T-helper 2 cell treated with Interferon-gamma antibody and Interleukin-4, amounts not matched to agents 5 μg/mL and 100 μg/mL, for 36 hours (primary cell): ENCODE measurements at regions not wholly inside any gene's neighbourhood (a gene's known extent, or its start where the extent isn't known, plus 50 kb on each side); places are given as distances from the start of the nearest gene placed in this dataset.

Experiments used
- DNase-seq: peaks from one replicate; pipeline ENCODE4 v3.0.0; 2021; ENCODE audit warnings: low spot score
- H3K27ac Mint-ChIP-seq: one replicate; pipeline ENCODE4 v1.8.0; 2021; ENCODE audit warnings: mild to moderate bottlenecking, mixed read lengths
- H3K27me3 Mint-ChIP-seq: one replicate; pipeline ENCODE4 v1.8.0; 2021; ENCODE audit warnings: low read depth, mixed read lengths
- H3K36me3 Mint-ChIP-seq: one replicate; pipeline ENCODE4 v1.8.0; 2021; ENCODE audit warnings: low read depth, mixed read lengths
- H3K4me1 Mint-ChIP-seq: one replicate; pipeline ENCODE4 v1.8.0; 2021; ENCODE audit warnings: low read depth, mixed read lengths
- H3K4me3 Mint-ChIP-seq: one replicate; pipeline ENCODE4 v1.8.0; 2022; ENCODE audit warnings: mild to moderate bottlenecking, moderate library complexity, mixed read lengths
- H3K9me3 Mint-ChIP-seq: one replicate; pipeline ENCODE4 v1.8.0; 2021; ENCODE audit warnings: mixed read lengths

DNA sequence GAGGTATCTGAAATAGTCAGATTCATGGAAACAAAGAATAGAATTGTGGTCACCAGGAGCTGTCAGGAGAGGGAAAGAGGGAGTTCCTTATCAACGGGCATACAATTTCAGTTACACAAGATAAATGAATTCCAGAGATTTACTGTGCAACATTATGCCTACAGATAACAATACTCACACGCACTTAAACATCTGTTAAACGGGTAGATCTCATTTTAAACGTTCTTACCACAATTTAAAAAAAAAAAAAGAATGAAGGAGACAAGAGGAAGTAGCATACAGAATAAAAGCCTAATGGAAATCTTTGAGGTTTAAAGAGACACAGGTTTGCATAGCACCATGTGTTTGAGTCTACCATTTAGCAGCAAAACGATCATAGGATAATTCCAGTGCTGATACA, 298.0 kb downstream of the DKK2 start:
- Mint-ChIP-seq H3K36me3 (no peaks in the 10 kb centered on the region), H3K27ac (no peak overlapping the region), H3K4me3 (no peak overlapping the region), H3K27me3 (no peaks in the 10 kb centered on the region), H3K4me1 (no peaks in the 10 kb centered on the region), H3K9me3 (no peaks in the 10 kb centered on the region)
- no peak for DNase-seq

DNA sequence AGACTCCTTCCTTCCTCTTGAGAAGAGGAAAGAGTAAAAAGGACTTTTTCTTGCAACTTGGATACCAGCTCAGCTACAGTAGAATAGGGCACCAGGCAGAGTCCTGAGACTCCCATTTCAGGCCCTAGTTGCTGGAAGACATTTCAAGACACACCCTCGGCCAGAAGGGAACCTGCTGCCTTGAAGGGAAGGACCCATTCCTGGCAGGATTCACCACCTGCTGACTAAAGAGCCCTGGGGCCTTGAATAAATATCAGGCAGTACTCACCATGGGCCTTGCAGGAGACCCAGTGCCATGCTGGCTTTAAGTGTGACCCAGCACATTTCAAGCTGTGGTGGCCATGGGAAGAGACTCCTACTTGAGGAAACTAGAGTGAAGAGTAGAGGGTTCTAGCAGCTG, 317.6 kb downstream of the DKK2 start:
- H3K9me3 Mint-ChIP-seq: peaks cover 5% of the 10 kb centered on the region
- no peaks in the 10 kb centered on the region for H3K36me3 Mint-ChIP-seq
- no peak overlapping the region for H3K27ac Mint-ChIP-seq
- no peak for DNase-seq
- H3K4me3 Mint-ChIP-seq: no peak overlapping the region
- H3K27me3 Mint-ChIP-seq: no peaks in the 10 kb centered on the region
- H3K4me1 Mint-ChIP-seq: no peaks in the 10 kb centered on the region

DNA sequence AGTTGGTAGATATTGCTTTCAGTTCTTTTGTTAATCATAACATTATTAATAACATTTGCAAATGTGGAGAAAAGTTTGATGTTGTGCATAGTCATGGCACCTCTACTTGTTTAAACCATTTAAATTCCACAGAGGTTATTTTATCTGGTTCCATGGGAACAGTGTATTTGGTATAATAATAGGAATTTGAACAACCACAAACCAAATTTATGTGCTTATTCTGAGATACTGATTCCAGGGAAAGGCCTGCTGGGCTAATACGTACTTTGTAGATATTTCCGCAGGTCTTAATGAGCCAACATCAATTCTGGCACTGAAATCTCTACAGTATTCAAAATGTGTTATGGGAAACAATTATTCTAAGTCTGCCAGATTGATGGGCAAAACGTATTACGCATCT, 319.0 kb downstream of the DKK2 start:
- DNase-seq: no peak
- no peak overlapping the region for H3K4me3 Mint-ChIP-seq
- H3K4me1 Mint-ChIP-seq: no peaks in the 10 kb centered on the region
- H3K27me3 Mint-ChIP-seq: no peaks in the 10 kb centered on the region
- no peak overlapping the region for H3K27ac Mint-ChIP-seq
- H3K9me3 Mint-ChIP-seq: peaks cover 14% of the 10 kb centered on the region
- no peaks in the 10 kb centered on the region for H3K36me3 Mint-ChIP-seq

DNA sequence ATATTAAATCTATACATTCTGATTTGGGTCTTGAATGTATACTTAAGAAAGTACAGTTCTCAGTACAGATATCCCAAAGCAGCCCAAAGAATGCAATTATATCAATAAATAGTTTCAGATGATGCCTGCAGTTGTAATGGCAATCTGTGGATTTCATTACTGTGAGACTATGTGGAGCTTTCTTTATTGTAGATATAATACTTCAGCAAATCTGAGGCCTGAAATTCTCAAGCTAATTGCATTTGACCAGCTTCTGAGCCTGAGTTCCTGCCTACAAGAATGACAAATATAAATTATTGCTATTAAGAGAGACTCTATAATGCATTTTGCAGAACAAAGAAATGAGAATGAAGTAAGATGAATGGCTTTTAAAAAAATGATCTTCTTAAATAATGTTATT, 320.3 kb downstream of the DKK2 start:
- DNase-seq: no peak
- H3K36me3 Mint-ChIP-seq: no peaks in the 10 kb centered on the region
- peaks cover 14% of the 10 kb centered on the region for H3K9me3 Mint-ChIP-seq
- H3K4me1 Mint-ChIP-seq: no peaks in the 10 kb centered on the region
- no peak overlapping the region for H3K27ac Mint-ChIP-seq
- H3K4me3 Mint-ChIP-seq: no peak overlapping the region
- H3K27me3 Mint-ChIP-seq: no peaks in the 10 kb centered on the region

DNA sequence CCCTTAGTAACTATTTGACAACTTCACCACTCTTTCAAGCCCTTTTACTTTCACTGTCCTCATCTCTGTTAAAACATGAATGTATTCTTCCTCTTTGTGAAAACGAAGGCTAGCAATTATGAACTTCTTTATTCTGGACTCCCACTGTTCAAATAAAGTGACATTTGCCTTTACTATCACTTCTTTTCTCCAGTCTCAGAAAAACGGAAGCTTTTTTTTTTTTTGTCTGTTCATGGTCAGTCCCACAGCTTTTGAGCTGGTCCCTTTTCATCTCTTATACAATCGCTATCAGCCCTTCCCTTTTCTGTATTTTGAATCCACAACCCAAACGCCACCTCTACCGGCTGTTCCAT, 327.7 kb downstream of the DKK2 start:
- H3K27ac Mint-ChIP-seq: no peak overlapping the region
- no peaks in the 10 kb centered on the region for H3K36me3 Mint-ChIP-seq
- H3K4me3 Mint-ChIP-seq: no peak overlapping the region
- no peaks in the 10 kb centered on the region for H3K4me1 Mint-ChIP-seq
- no peaks in the 10 kb centered on the region for H3K27me3 Mint-ChIP-seq
- no peak for DNase-seq
- H3K9me3 Mint-ChIP-seq: peaks cover 10% of the 10 kb centered on the region

DNA sequence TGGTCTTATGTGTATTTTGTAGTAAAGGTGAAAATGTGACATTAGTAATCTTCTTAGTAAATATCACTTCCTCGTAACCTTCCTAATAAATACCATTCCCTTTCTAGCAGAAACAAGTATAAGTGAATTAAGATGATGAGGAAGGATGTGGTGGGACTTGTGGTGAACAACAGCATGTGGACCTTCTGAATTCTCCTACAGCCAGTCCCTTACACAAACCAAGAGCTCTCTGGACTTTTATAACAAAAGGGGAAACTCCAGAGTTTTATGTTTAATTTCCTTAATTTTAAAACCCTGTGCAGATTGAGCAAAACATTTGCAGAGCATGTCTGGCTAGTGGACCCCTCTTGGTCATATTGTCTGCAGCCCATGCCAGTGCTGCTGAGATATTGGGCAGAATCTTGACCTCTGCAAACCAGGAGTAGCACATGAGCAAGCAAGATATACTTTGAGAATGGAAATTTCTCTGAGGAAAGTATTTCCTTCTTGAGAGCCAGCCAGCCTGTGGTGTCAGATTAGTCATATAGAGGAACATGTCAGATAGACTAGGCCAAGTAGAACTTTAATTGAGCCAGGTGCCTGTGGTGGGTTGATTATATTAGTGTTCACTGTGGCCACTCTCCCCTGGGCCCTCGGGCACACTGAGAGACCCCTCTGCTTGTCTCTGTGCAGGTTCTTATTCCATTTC, 328.2 kb downstream of the DKK2 start:
- no peaks in the 10 kb centered on the region for H3K36me3 Mint-ChIP-seq
- no peak overlapping the region for H3K4me3 Mint-ChIP-seq
- H3K4me1 Mint-ChIP-seq: no peaks in the 10 kb centered on the region
- DNase-seq: no peak
- H3K9me3 Mint-ChIP-seq: peaks cover 5% of the 10 kb centered on the region
- H3K27ac Mint-ChIP-seq: no peak overlapping the region
- H3K27me3 Mint-ChIP-seq: no peaks in the 10 kb centered on the region

DNA sequence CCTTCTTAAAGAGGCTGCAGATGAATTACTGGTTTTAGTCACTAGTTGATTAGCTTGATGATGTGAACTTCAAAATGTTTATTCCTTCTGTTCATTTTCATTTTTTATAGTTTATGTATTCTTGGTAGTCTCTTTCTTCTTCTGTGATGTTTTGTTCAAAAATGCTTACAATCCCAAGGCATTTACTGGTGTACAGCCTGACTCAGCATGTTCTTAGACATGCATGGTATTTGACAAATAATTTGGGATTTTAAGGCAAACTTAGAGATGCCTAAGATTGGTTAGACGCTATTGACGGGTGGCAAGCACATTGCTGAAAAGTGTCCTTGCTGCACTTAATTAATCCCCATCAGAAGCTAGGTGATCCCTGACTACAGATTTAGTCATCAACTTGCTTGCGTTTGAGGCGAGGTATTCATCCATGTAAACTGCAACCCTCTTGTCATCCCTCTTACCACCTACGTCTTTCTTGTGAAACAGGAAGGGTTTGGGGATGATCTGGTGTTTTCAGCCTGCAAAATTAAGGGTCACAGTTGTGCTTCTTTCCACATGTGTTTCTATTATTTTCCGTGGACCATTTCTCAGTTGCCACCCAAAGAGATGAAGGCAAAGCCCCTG, 331.8 kb downstream of the DKK2 start:
- H3K4me1 Mint-ChIP-seq: no peaks in the 10 kb centered on the region
- no peak for DNase-seq
- H3K4me3 Mint-ChIP-seq: no peak overlapping the region
- peaks cover 8% of the 10 kb centered on the region for H3K9me3 Mint-ChIP-seq
- no peak overlapping the region for H3K27ac Mint-ChIP-seq
- no peaks in the 10 kb centered on the region for H3K27me3 Mint-ChIP-seq
- H3K36me3 Mint-ChIP-seq: no peaks in the 10 kb centered on the region

DNA sequence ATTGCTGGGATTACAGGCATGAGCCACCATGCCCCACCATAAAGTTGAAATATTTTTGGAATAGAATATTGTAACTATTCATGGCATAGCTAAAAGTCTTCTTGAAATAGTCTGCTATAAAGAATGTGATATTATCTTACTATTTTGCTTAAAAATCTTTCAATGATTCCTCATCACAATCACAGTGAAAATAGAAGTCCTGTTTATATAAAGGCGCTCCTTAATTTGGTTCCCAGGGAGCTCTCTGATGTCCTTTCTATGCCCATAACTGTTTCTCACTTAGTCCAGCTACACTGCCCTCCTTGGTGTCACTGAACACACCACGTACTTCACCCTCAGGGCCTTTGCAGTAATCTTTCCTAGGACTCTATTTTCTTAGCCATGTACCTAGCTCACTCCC, 331.7 kb upstream of the GIMD1 start:
- peaks cover 8% of the 10 kb centered on the region for H3K9me3 Mint-ChIP-seq
- no peak for DNase-seq
- no peaks in the 10 kb centered on the region for H3K27me3 Mint-ChIP-seq
- no peak overlapping the region for H3K4me3 Mint-ChIP-seq
- no peaks in the 10 kb centered on the region for H3K4me1 Mint-ChIP-seq
- no peak overlapping the region for H3K27ac Mint-ChIP-seq
- H3K36me3 Mint-ChIP-seq: no peaks in the 10 kb centered on the region

DNA sequence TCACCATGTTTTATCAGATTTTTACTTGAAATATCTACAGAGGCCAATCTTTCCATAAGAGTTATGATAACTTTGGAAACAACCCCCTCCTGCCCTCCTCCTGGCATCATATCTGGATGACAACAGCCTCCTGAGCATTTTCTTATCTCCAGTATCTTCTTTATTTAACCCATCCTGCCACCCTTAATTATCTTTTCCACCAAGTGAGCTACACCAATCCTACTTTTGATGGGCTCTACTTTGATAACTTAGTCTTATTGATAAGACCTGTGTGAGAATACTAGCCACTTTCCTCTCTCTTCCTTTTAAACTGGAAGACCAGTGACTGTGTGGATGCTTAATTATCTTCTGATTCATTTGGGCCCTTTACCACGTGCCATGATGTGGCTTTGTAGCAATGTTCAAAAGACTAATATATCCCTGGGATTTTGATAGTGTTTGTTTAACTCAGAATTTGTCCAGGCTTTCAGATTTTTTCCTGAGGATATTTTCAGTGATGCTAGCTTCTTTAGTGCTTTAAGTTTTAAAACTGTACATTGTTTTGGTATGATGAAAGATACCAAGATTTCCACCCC, 330.1 kb upstream of the GIMD1 start:
- H3K27ac Mint-ChIP-seq: no peak overlapping the region
- no peaks in the 10 kb centered on the region for H3K4me1 Mint-ChIP-seq
- H3K4me3 Mint-ChIP-seq: no peak overlapping the region
- DNase-seq: no peak
- no peaks in the 10 kb centered on the region for H3K27me3 Mint-ChIP-seq
- peaks cover 6% of the 10 kb centered on the region for H3K9me3 Mint-ChIP-seq
- no peaks in the 10 kb centered on the region for H3K36me3 Mint-ChIP-seq

DNA sequence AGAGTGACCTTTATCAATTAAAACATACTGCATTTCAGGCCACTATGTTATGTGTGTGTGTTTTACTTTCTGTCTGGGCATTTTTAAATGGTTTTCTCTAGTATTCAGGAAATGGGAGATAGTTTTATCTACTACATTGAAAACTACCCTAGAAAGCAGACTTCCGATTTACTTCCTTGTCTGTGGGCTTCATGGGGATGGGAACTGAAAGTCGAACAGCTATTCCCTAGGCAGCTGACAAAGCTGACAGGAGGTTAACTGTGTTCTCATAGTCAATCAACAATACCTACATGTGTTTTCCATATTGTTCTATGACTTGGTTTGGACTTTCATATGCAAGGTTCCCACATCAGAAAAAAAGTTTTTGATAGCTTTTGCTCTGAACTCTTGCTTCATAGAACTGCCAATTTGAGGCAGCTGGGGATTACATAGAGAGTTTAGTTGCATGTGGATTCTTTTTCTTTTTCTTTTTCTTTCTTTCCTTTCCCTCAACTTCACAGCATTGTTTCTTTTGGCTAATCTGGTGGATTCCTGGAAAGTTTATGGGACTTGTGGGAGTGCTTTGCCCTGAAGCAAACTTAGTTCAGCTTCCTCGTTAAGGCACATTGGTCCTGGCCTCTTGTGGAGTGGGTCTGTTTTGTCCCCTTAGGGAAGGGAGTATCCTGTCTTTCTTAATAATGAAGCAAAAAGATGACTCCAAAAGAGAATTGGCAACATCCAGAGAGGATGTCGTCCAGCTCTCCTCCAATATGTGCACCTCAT, 327.1 kb upstream of the GIMD1 start:
- Mint-ChIP-seq H3K27me3 (no peaks in the 10 kb centered on the region), H3K36me3 (no peaks in the 10 kb centered on the region)

DNA sequence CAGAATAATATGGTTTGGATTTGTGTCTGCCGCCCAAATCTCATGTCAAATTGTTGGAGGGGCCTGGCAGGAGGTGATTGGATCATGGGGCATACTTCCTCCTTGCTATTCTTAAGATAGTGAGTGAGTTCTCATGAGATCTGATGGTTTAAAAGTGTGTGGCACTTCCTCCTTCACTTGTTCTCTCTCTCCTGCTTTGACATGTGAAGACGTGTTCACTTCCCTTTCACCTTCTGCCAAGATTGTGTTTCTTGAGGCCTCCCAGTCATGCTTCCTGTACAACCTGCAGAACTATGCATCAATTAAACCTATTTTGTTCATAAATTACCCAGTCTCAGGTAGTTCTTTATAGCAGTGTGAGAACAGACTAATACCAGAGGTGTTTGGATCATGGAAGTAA, 325.7 kb upstream of the GIMD1 start:
- Mint-ChIP-seq H3K27me3 (no peaks in the 10 kb centered on the region), H3K36me3 (no peaks in the 10 kb centered on the region)
- no peak for DNase-seq

More for the DNA sequence above, 327.1 kb upstream of the GIMD1 start:
- Mint-ChIP-seq H3K4me1 (no peaks in the 10 kb centered on the region), H3K4me3 (no peak overlapping the region), H3K27ac (no peak overlapping the region), H3K9me3 (peaks cover 5% of the 10 kb centered on the region)
- no peak for DNase-seq

DNA sequence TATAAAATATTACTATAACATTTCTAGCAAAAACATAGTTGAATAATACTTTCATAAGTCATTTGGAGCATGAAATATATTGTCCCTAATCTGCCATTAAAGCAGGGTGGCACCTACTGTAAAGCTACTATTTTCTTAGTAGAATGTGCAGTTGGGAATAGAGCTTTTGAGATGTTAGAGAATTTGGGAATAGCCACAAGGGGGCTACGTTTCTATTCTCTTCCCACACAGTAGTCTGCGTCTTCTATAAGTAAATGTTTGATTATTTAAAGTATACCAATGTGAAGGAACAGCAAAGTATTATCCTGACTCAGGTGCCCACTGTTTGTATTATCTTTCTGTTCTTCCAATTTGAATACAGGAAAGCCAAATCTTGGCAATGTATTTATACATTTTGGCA, 323.2 kb upstream of the GIMD1 start:
- Mint-ChIP-seq H3K4me3 (no peak overlapping the region), H3K27ac (no peak overlapping the region), H3K4me1 (peaks cover 1% of the 10 kb centered on the region), H3K9me3 (peaks cover 8% of the 10 kb centered on the region), H3K36me3 (no peaks in the 10 kb centered on the region), H3K27me3 (no peaks in the 10 kb centered on the region)
- no peak for DNase-seq

More for the DNA sequence above, 325.7 kb upstream of the GIMD1 start:
- Mint-ChIP-seq H3K4me3 (no peak overlapping the region), H3K4me1 (peaks cover 1% of the 10 kb centered on the region), H3K27ac (no peak overlapping the region), H3K9me3 (peaks cover 5% of the 10 kb centered on the region)

DNA sequence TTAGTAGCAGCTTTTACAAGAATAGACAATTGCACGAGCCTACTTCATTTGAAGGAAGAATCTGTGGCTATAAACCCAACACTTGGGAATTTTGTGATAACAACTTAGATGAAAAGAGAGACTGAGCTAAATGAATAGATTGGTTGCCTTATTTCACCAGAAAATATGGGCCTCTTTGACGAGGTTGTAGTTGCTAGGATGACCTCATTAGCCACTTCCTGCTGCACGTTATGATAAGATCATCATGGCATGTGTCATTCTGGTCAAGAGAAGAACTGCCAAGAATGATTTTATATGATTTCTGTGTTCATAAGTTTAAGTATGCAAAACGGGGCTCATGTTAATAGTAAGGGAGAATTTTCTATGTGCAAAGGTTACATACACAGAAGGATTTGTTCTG, 321.9 kb upstream of the GIMD1 start:
- Mint-ChIP-seq H3K27ac (no peak overlapping the region), H3K9me3 (peaks cover 13% of the 10 kb centered on the region), H3K4me3 (no peak overlapping the region), H3K27me3 (no peaks in the 10 kb centered on the region), H3K4me1 (peaks cover 1% of the 10 kb centered on the region), H3K36me3 (no peaks in the 10 kb centered on the region)
- DNase-seq: no peak

DNA sequence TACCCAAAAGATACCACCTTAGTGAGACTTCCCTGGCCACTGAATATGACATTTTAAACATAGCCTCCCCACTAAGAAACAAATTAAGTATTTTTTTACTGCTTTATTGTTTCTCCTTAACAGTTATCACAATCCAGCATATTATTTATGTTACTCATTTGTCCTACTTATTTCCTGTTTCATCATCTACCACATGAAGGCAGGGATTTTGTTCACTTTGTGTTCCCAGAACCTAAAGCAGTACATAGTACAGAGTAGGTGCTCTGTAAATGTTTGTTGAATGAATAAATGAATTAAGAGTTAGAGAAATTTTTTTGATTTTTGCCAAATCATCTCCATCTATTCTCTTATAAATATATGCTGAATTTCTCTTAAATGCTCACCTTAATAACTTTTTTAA, 318.4 kb upstream of the GIMD1 start:
- H3K9me3 Mint-ChIP-seq: peaks cover 12% of the 10 kb centered on the region

More for the DNA sequence above, 318.4 kb upstream of the GIMD1 start:
- DNase-seq: no peak
- peaks cover 1% of the 10 kb centered on the region for H3K4me1 Mint-ChIP-seq
- H3K27me3 Mint-ChIP-seq: no peaks in the 10 kb centered on the region
- H3K36me3 Mint-ChIP-seq: no peaks in the 10 kb centered on the region
- H3K27ac Mint-ChIP-seq: no peak overlapping the region
- H3K4me3 Mint-ChIP-seq: no peak overlapping the region
